ENCODE measurements at regions not wholly inside any gene's neighbourhood (a gene's known extent, or its start where the extent isn't known, plus 50 kb on each side); places are given as distances from the start of the nearest gene placed in this dataset.

DNA sequence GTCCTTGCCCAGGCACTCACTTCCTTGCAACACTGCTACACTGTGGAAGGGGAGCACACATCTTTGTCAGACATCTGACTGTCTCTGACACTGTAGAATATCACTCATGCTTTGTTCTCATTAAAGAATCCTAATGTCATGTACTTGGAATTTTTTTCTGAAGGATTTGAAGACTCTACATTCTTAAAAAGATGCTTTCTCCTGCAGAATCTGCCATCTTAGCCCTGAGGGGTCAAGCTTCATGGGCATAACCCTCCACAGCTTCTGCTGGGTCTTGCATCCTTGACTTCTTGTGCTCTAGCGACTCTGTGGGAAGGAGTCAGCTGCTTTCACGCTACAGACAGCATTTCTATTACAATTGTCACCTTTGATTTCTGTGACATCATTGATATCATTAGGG lies 417.2 kb downstream of the QKI start:
- TF ChIP-seq EP300 (IDR thresholded peaks at IDR 0.05; ENCODE audit: borderline replicate concordance): no peak
- TF ChIP-seq, protein P1, sequence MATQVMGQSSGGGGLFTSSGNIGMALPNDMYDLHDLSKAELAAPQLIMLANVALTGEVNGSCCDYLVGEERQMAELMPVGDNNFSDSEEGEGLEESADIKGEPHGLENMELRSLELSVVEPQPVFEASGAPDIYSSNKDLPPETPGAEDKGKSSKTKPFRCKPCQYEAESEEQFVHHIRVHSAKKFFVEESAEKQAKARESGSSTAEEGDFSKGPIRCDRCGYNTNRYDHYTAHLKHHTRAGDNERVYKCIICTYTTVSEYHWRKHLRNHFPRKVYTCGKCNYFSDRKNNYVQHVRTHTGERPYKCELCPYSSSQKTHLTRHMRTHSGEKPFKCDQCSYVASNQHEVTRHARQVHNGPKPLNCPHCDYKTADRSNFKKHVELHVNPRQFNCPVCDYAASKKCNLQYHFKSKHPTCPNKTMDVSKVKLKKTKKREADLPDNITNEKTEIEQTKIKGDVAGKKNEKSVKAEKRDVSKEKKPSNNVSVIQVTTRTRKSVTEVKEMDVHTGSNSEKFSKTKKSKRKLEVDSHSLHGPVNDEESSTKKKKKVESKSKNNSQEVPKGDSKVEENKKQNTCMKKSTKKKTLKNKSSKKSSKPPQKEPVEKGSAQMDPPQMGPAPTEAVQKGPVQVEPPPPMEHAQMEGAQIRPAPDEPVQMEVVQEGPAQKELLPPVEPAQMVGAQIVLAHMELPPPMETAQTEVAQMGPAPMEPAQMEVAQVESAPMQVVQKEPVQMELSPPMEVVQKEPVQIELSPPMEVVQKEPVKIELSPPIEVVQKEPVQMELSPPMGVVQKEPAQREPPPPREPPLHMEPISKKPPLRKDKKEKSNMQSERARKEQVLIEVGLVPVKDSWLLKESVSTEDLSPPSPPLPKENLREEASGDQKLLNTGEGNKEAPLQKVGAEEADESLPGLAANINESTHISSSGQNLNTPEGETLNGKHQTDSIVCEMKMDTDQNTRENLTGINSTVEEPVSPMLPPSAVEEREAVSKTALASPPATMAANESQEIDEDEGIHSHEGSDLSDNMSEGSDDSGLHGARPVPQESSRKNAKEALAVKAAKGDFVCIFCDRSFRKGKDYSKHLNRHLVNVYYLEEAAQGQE (IDR thresholded peaks at IDR 0.05; ENCODE audit: low read depth): no peak
- TF ChIP-seq RAD21 (IDR thresholded peaks at IDR 0.05; ENCODE audit: low read depth): no peak
- TF ChIP-seq, protein P2, sequence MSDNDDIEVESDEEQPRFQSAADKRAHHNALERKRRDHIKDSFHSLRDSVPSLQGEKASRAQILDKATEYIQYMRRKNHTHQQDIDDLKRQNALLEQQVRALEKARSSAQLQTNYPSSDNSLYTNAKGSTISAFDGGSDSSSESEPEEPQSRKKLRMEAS (IDR thresholded peaks at IDR 0.05): no peak
